ENCODE measurements at regions not wholly inside any gene's neighbourhood (a gene's known extent, or its start where the extent isn't known, plus 50 kb on each side); places are given as distances from the start of the nearest gene placed in this dataset.
A peak's percentile ranks its signal among the peaks of the same experiment; 100 is the strongest.

GRCh38 chr13:111027458-111028439 lies 87.4 kb upstream of the ARHGEF7 start:
- peak; percentile 22 for TF ChIP-seq CTCF (conservative IDR thresholded peaks at IDR 0.05; ENCODE audit: low read depth, low read length)
- H3K4me3 ChIP-seq (ENCODE audit: low read length), result no peak overlapping the region
- peak; percentile 20 for DNase-seq (ENCODE audit: low read depth)

GRCh38 chr13:111025310-111025709 lies 89.8 kb upstream of the ARHGEF7 start:
- TF ChIP-seq CTCF (conservative IDR thresholded peaks at IDR 0.05; ENCODE audit: low read depth, low read length), result no peak
- no peak overlapping the region for H3K4me3 ChIP-seq (ENCODE audit: low read length)
- DNase-seq (ENCODE audit: low read depth), result no peak

- DNase-seq (ENCODE audit: low read depth), result no peak
- no peak for TF ChIP-seq CTCF (conservative IDR thresholded peaks at IDR 0.05; ENCODE audit: low read depth, low read length)
- H3K4me3 ChIP-seq (ENCODE audit: low read length), result no peak overlapping the region
Observed at GRCh38 chr13:111022886-111023285, 92.2 kb upstream of the ARHGEF7 start.

- no peak for DNase-seq (ENCODE audit: low read depth)
- no peak for TF ChIP-seq CTCF (conservative IDR thresholded peaks at IDR 0.05; ENCODE audit: low read depth, low read length)
- no peak overlapping the region for H3K4me3 ChIP-seq (ENCODE audit: low read length)
Observed at GRCh38 chr13:111022241-111022640, 92.9 kb upstream of the ARHGEF7 start.

- DNase-seq (ENCODE audit: low read depth), result no peak
- no peak for TF ChIP-seq CTCF (conservative IDR thresholded peaks at IDR 0.05; ENCODE audit: low read depth, low read length)
- no peak overlapping the region for H3K4me3 ChIP-seq (ENCODE audit: low read length)
Observed at GRCh38 chr13:111021270-111021669, 93.8 kb upstream of the ARHGEF7 start.

- no peak for DNase-seq (ENCODE audit: low read depth)
Observed at GRCh38 chr13:111020546-111020945, 94.6 kb upstream of the ARHGEF7 start.

More at GRCh38 chr13:111020546-111020945, 94.6 kb upstream of the ARHGEF7 start:
- no peak for TF ChIP-seq CTCF (conservative IDR thresholded peaks at IDR 0.05; ENCODE audit: low read depth, low read length)
- no peak overlapping the region for H3K4me3 ChIP-seq (ENCODE audit: low read length)

All from retinal pigment epithelial cell (primary cell).